ENCODE measurements at regions not wholly inside any gene's neighbourhood (a gene's known extent, or its start where the extent isn't known, plus 50 kb on each side); places are given as distances from the start of the nearest gene placed in this dataset.

GRCh38 chr3:135632556-135633065 is 332.9 kb upstream of the PPP2R3A start:
- ChIA-PET POLR2A (no interaction called here), CTCF (no interaction called here)
- no peak overlapping the region for H3K4me3 ChIP-seq (ENCODE audit: low read depth, low read length)
- Mint-ChIP-seq H3K27me3 (ENCODE audit: insufficient read depth, unreplicated experiment) (peaks cover 12% of the 10 kb centered on the region), H3K4me1 (ENCODE audit: low read depth, unreplicated experiment) (no peaks in the 10 kb centered on the region), H3K4me3 (ENCODE audit: unreplicated experiment) (no peak overlapping the region), H3K27ac (ENCODE audit: unreplicated experiment) (no peak overlapping the region), H3K36me3 (ENCODE audit: insufficient read depth, unreplicated experiment) (no peaks in the 10 kb centered on the region), H3K9me3 (ENCODE audit: unreplicated experiment) (no peaks in the 10 kb centered on the region)
- H3K9me3 ChIP-seq = no peaks in the 10 kb centered on the region
- intact Hi-C loops (cut with micrococcal nuclease; ENCODE audit: unreplicated experiment) = no loop called here
- no peak for TF ChIP-seq CTCF (IDR thresholded peaks at IDR 0.05; ENCODE audit: insufficient read depth in 1 of 2, low read depth in 1 of 2, low read length in 1 of 2, severe bottlenecking in 1 of 2, unreplicated experiment in 1 of 2)
- no peak for DNase-seq
- H3K27me3 ChIP-seq (replicated peaks; ENCODE audit: control insufficient read depth, insufficient read depth, low read length) = peaks cover 2% of the 10 kb centered on the region
- H3K36me3 ChIP-seq (ENCODE audit: control insufficient read depth, insufficient read depth, low read length) = no peaks in the 10 kb centered on the region
- no TSS peak for BruUV-seq (replicated peaks)
- no peaks in the 10 kb centered on the region for H3K4me1 ChIP-seq

- ChIA-PET POLR2A (no interaction called here), CTCF (no interaction called here)
- Histone ChIP-seq H3K36me3 (ENCODE audit: control insufficient read depth, insufficient read depth, low read length) (no peaks in the 10 kb centered on the region), H3K27me3 (replicated peaks; ENCODE audit: control insufficient read depth, insufficient read depth, low read length) (peaks cover under 1% of the 10 kb centered on the region; the same call in 1 of the 2 replicates), H3K9me3 (no peaks in the 10 kb centered on the region), H3K4me3 (ENCODE audit: low read depth, low read length) (no peak overlapping the region), H3K4me1 (no peaks in the 10 kb centered on the region)
- H3K4me1 Mint-ChIP-seq (ENCODE audit: low read depth, unreplicated experiment) = no peaks in the 10 kb centered on the region
- H3K4me3 Mint-ChIP-seq (ENCODE audit: unreplicated experiment) = no peak overlapping the region
- peaks cover 12% of the 10 kb centered on the region for H3K27me3 Mint-ChIP-seq (ENCODE audit: insufficient read depth, unreplicated experiment)
- no peak for DNase-seq
- no peak overlapping the region for H3K27ac Mint-ChIP-seq (ENCODE audit: unreplicated experiment)
- BruUV-seq (replicated peaks) = no TSS peak
- intact Hi-C loops (cut with micrococcal nuclease; ENCODE audit: unreplicated experiment) = no loop called here
- no peaks in the 10 kb centered on the region for H3K36me3 Mint-ChIP-seq (ENCODE audit: insufficient read depth, unreplicated experiment)
- no peak for TF ChIP-seq CTCF (IDR thresholded peaks at IDR 0.05; ENCODE audit: insufficient read depth in 1 of 2, low read depth in 1 of 2, low read length in 1 of 2, severe bottlenecking in 1 of 2, unreplicated experiment in 1 of 2)
- no peaks in the 10 kb centered on the region for H3K9me3 Mint-ChIP-seq (ENCODE audit: unreplicated experiment)
These were observed 332.4 kb upstream of the PPP2R3A start for GRCh38 chr3:135633078-135633477.

- peaks cover 9% of the 10 kb centered on the region for H3K27me3 Mint-ChIP-seq (ENCODE audit: insufficient read depth, unreplicated experiment)
- H3K27ac Mint-ChIP-seq (ENCODE audit: unreplicated experiment) = no peak overlapping the region
- no peaks in the 10 kb centered on the region for H3K4me1 Mint-ChIP-seq (ENCODE audit: low read depth, unreplicated experiment)
- ChIA-PET POLR2A (no interaction called here), CTCF (no interaction called here)
- no peak for TF ChIP-seq CTCF (IDR thresholded peaks at IDR 0.05; ENCODE audit: insufficient read depth in 1 of 2, low read depth in 1 of 2, low read length in 1 of 2, severe bottlenecking in 1 of 2, unreplicated experiment in 1 of 2)
- Histone ChIP-seq H3K4me3 (ENCODE audit: low read depth, low read length) (no peak overlapping the region), H3K4me1 (no peaks in the 10 kb centered on the region), H3K27me3 (replicated peaks; ENCODE audit: control insufficient read depth, insufficient read depth, low read length) (no peaks in the 10 kb centered on the region; the same call in 1 of the 2 replicates), H3K36me3 (ENCODE audit: control insufficient read depth, insufficient read depth, low read length) (no peaks in the 10 kb centered on the region), H3K9me3 (no peaks in the 10 kb centered on the region)
- DNase-seq = no peak
- no peaks in the 10 kb centered on the region for H3K36me3 Mint-ChIP-seq (ENCODE audit: insufficient read depth, unreplicated experiment)
- intact Hi-C loops (cut with micrococcal nuclease; ENCODE audit: unreplicated experiment) = no loop called here
- H3K4me3 Mint-ChIP-seq (ENCODE audit: unreplicated experiment) = no peak overlapping the region
- BruUV-seq (replicated peaks) = no TSS peak
- no peaks in the 10 kb centered on the region for H3K9me3 Mint-ChIP-seq (ENCODE audit: unreplicated experiment)
These were observed 328.9 kb upstream of the PPP2R3A start for GRCh38 chr3:135636596-135636995.

Data from Caco-2 (cell line).